IMR-90 (cell line): ENCODE measurements at regions not wholly inside any gene's neighbourhood (a gene's known extent, or its start where the extent isn't known, plus 50 kb on each side); places are given as distances from the start of the nearest gene placed in this dataset.

Experiments used
- ATAC-seq: fragments of 200-7000 bp; cut with Tn5 transposase; 2 replicates; pipeline ENCODE4 v1.9.1; 2020; ENCODE audit warnings: low read depth, mild to moderate bottlenecking, moderate library complexity
- BruUV-seq: library from RNA; stranded (reverse); fragments of 400-500 nt; replicated peaks from 2 replicates; lab custom pipeline; 2021; lab: Mats Ljungman, UMichigan
- CTCF ChIA-PET: fragments of 300-600 bp; formaldehyde crosslinking; extraction: SDS; loops from one replicate; lab custom pipeline; 2021; ENCODE audit warnings: antibody characterized with exemption; lab: Yijun Ruan, JAX
- POLR2A ChIA-PET: fragments of 300-600 bp; sonication (Branson Sonifier 250); formaldehyde crosslinking; loops from one replicate; lab custom pipeline; 2022; ENCODE audit warnings: antibody characterized with exemption; ENCODE audit not compliant: unreplicated experiment; lab: Charles Lee
- DNase-seq: peaks from one replicate; pipeline ENCODE4 v3.0.0; 2013
- H2AFZ ChIP-seq: replicated peaks from 2 replicates; pipeline ENCODE3; 2013; ENCODE audit warnings: low read length, mild to moderate bottlenecking; ENCODE audit not compliant: poor library complexity
- H2AK5ac ChIP-seq: 2 replicates; pipeline ENCODE4 v1.6.1; 2013; ENCODE audit warnings: low read depth, low read length, inconsistent platforms
- H2AK9ac ChIP-seq: replicated peaks from 2 replicates; pipeline ENCODE3; 2013; ENCODE audit warnings: mild to moderate bottlenecking, low read depth, low read length, moderate library complexity; ENCODE audit not compliant: poor library complexity
- H2BK120ac ChIP-seq: 2 replicates; pipeline ENCODE4 v1.6.1; 2013; ENCODE audit warnings: low read depth, low read length, inconsistent platforms
- H2BK15ac ChIP-seq: 3 replicates; pipeline ENCODE4 v1.6.1; 2013; ENCODE audit warnings: low read depth, low read length, inconsistent platforms
- H2BK20ac ChIP-seq: 2 replicates; pipeline ENCODE4 v1.6.1; 2013; ENCODE audit warnings: low read depth, mild to moderate bottlenecking, inconsistent platforms, low read length, moderate library complexity
- H2BK5ac ChIP-seq: 2 replicates; pipeline ENCODE4 v1.6.1; 2013; ENCODE audit warnings: mild to moderate bottlenecking, low read depth, low read length, inconsistent platforms; ENCODE audit not compliant: poor library complexity, severe bottlenecking
- H3K14ac ChIP-seq: replicated peaks from 2 replicates; pipeline ENCODE4 v1.6.1; 2013; ENCODE audit warnings: low read depth, low read length, inconsistent platforms
- H3K18ac ChIP-seq: 2 replicates; pipeline ENCODE4 v1.6.1; 2013; ENCODE audit warnings: low read depth, low read length, control low read depth
- H3K23ac ChIP-seq: 2 replicates; pipeline ENCODE4 v1.6.1; 2013; ENCODE audit warnings: low read depth, low read length, inconsistent platforms
- H3K27ac ChIP-seq: 2 replicates; pipeline ENCODE4 v1.5.1; 2013; ENCODE audit warnings: mild to moderate bottlenecking, control low read depth, low read length; ENCODE audit not compliant: insufficient read depth
- H3K27me3 ChIP-seq: 2 replicates; pipeline ENCODE4 v1.6.1; 2013; ENCODE audit warnings: low read length; ENCODE audit not compliant: control insufficient read depth, insufficient read depth
- H3K36me3 ChIP-seq: 2 replicates; pipeline ENCODE4 v1.6.1; 2013; ENCODE audit warnings: low read length, mixed read lengths; ENCODE audit not compliant: control insufficient read depth, insufficient read depth
- H3K4ac ChIP-seq: 2 replicates; pipeline ENCODE4 v1.6.1; 2013; ENCODE audit warnings: low read depth, low read length, inconsistent platforms
- H3K4me1 ChIP-seq: 2 replicates; pipeline ENCODE4 v1.6.1; 2013; ENCODE audit warnings: low read length, mixed read lengths; ENCODE audit not compliant: control insufficient read depth, insufficient read depth
- H3K4me2 ChIP-seq: 2 replicates; pipeline ENCODE4 v1.6.1; 2013; ENCODE audit warnings: low read depth, mild to moderate bottlenecking, control low read depth, low read length, moderate library complexity
- H3K4me3 ChIP-seq: 2 replicates; pipeline ENCODE4 v1.5.1; 2013; ENCODE audit warnings: low read depth, mild to moderate bottlenecking, control low read depth, low read length, moderate library complexity; ENCODE audit not compliant: insufficient read depth
- H3K56ac ChIP-seq: 2 replicates; pipeline ENCODE4 v1.6.1; 2013; ENCODE audit warnings: low read length, inconsistent platforms; ENCODE audit not compliant: insufficient read depth; ENCODE audit errors: extremely low read depth
- H3K79me1 ChIP-seq, 2 experiments: 2 replicates each; pipeline ENCODE4 v1.6.1; 2013; ENCODE audit warnings: low read length in 2 of 2, inconsistent platforms in 1 of 2, low read depth in 1 of 2
- H3K9ac ChIP-seq: 2 replicates; pipeline ENCODE4 v1.6.1; 2013; ENCODE audit warnings: low read depth, low read length, control low read depth
- H3K9me1 ChIP-seq: 2 replicates; pipeline ENCODE4 v1.6.1; 2013; ENCODE audit warnings: low read length, inconsistent platforms; ENCODE audit not compliant: insufficient read depth
- H3K9me3 ChIP-seq: 2 replicates; pipeline ENCODE4 v1.6.1; 2013; ENCODE audit warnings: low read length; ENCODE audit not compliant: control insufficient read depth, insufficient read depth
- H4K20me1 ChIP-seq: 2 replicates; pipeline ENCODE4 v1.6.1; 2013; ENCODE audit warnings: low read length, inconsistent platforms; ENCODE audit not compliant: insufficient read depth
- H4K5ac ChIP-seq: 2 replicates; pipeline ENCODE4 v1.6.1; 2013; ENCODE audit warnings: mild to moderate bottlenecking, low read depth, low read length, control low read depth
- H4K8ac ChIP-seq, 2 experiments: 2 replicates each; pipeline ENCODE4 v1.6.1; 2013; ENCODE audit warnings: low read depth in 2 of 2, low read length in 2 of 2, control low read depth in 1 of 2, inconsistent platforms in 1 of 2
- H4K91ac ChIP-seq: 2 replicates; pipeline ENCODE4 v1.6.1; 2013; ENCODE audit warnings: low read depth, low read length, inconsistent platforms; ENCODE audit not compliant: insufficient read depth
- BHLHE40 ChIP-seq: fragments of 150-350 bp; IDR thresholded peaks from 2 replicates; pipeline ENCODE4 v1.6.1; 2016; ENCODE audit warnings: mild to moderate bottlenecking, low read depth, low read length
- CEBPB ChIP-seq: IDR thresholded peaks from 2 replicates; pipeline ENCODE4 v1.6.1; 2012; ENCODE audit warnings: low read depth, low read length, improper control_type of control experiment
- CHD1 ChIP-seq: IDR thresholded peaks from 2 replicates; pipeline ENCODE4 v1.6.1; 2012; ENCODE audit warnings: low read depth, low read length, improper control_type of control experiment
- ELK1 ChIP-seq: fragments of 150-350 bp; IDR thresholded peaks from 2 replicates; pipeline ENCODE4 v1.6.1; 2016; ENCODE audit warnings: low read depth, mild to moderate bottlenecking, low read length, moderate library complexity, borderline replicate concordance
- FOS ChIP-seq: fragments of 150-350 bp; IDR thresholded peaks from 2 replicates; pipeline ENCODE4 v1.6.1; 2016; ENCODE audit warnings: low read depth, low read length
- MAFK ChIP-seq: IDR thresholded peaks from 2 replicates; pipeline ENCODE4 v1.6.1; 2012; ENCODE audit warnings: low read depth, low read length, improper control_type of control experiment
- MXI1 ChIP-seq: IDR thresholded peaks from 2 replicates; pipeline ENCODE4 v1.6.1; 2012; ENCODE audit warnings: low read depth, mild to moderate bottlenecking, low read length, moderate library complexity, borderline replicate concordance
- NFE2L2 ChIP-seq: fragments of 150-350 bp; IDR thresholded peaks from 2 replicates; pipeline ENCODE4 v1.6.1; 2016; ENCODE audit warnings: low read depth, mild to moderate bottlenecking, low read length
- POLR2A ChIP-seq: IDR thresholded peaks from 2 replicates; pipeline ENCODE4 v1.6.1; 2012; ENCODE audit warnings: mild to moderate bottlenecking, low read depth, low read length
- RAD21 ChIP-seq: IDR thresholded peaks from 2 replicates; pipeline ENCODE4 v1.6.1; 2012; ENCODE audit warnings: low read length, improper control_type of control experiment
- RCOR1 ChIP-seq: IDR thresholded peaks from 2 replicates; pipeline ENCODE4 v1.6.1; 2012; ENCODE audit warnings: mild to moderate bottlenecking, low read length, improper control_type of control experiment; ENCODE audit not compliant: insufficient replicate concordance
- RFX5 ChIP-seq: IDR thresholded peaks from 2 replicates; pipeline ENCODE4 v1.8.0; 2012; ENCODE audit warnings: low read depth, mild to moderate bottlenecking, low read length, moderate library complexity
- SMC3 ChIP-seq: fragments of 150-350 bp; IDR thresholded peaks from 2 replicates; pipeline ENCODE4 v1.6.1; 2016; ENCODE audit warnings: low read depth, mild to moderate bottlenecking, antibody characterized with exemption, low read length, moderate library complexity
- WGBS, 2 experiments: methylation state at CpG; one replicate each; pipeline versions ENCODE4 v1.1.5 to v1.1.7; 2013; ENCODE audit warnings: missing lambda C conversion rate in 2 of 2; ENCODE audit not compliant: insufficient read length in 1 of 2; ENCODE audit errors: extremely low coverage in 2 of 2; 5-methylcytosine and 5-hydroxymethylcytosine counted together
- dilution Hi-C: fragments of 300-500 bp; cut with HindIII; formaldehyde crosslinking; loops from one replicate; pipeline ENCODE4 v1.14.3; 2018; ENCODE audit warnings: low sequenced_read_pairs; ENCODE audit not compliant: unreplicated experiment
- in situ Hi-C: fragments of 300-500 bp; cut with MboI; formaldehyde crosslinking; loops from 3 replicates; pipeline ENCODE4 v1.14.3; 2019; ENCODE audit warnings: low sequenced_read_pairs, inconsistent platforms, mixed read lengths
- intact Hi-C: fragments of 100-400 bp; cut with micrococcal nuclease; formaldehyde crosslinking; loops from 2 replicates; pipeline ENCODE4 v1.10.0; 2022
- TF ChIP-seq, protein P1 (sequence below): conservative IDR thresholded peaks from 2 replicates; pipeline ENCODE4 v1.5.1; 2012; ENCODE audit warnings: mild to moderate bottlenecking, low read depth, low read length, improper control_type of control experiment
- TF ChIP-seq, protein P2 (sequence below): fragments of 150-350 bp; IDR thresholded peaks from 2 replicates; pipeline ENCODE4 v1.6.1; 2017; ENCODE audit warnings: mild to moderate bottlenecking, antibody characterized with exemption, low read length, low read depth

- DNase-seq (no peak), ATAC-seq (no peak)
- no CpG with 5 or more reads among the region's 2 CpGs for WGBS, 2 experiments
- no peak overlapping the region for H2BK20ac ChIP-seq
- H3K4ac ChIP-seq, result no peak overlapping the region
- H4K91ac ChIP-seq, result no peak overlapping the region
- no peak overlapping the region for H2AK9ac ChIP-seq
- H4K5ac ChIP-seq, result no peak overlapping the region
- H3K36me3 ChIP-seq, result no peaks in the 10 kb centered on the region
- H3K14ac ChIP-seq, result no peak overlapping the region
- H2BK120ac ChIP-seq, result no peak overlapping the region
- H3K4me2 ChIP-seq, result no peak overlapping the region
- H3K56ac ChIP-seq, result no peak overlapping the region
- H3K23ac ChIP-seq, result no peak overlapping the region
- BruUV-seq, result no TSS peak
- intact Hi-C loops, result no loop called here
- no peaks in the 10 kb centered on the region for H3K27me3 ChIP-seq
- H3K9me3 ChIP-seq, result no peaks in the 10 kb centered on the region
- no peaks in the 10 kb centered on the region for H3K9me1 ChIP-seq
- no peak overlapping the region for H2AK5ac ChIP-seq
- H3K79me1 ChIP-seq, result no peaks in the 10 kb centered on the region
- no peak overlapping the region for H3K27ac ChIP-seq
- dilution Hi-C loops, result no loop called here
- no peak overlapping the region for H2AFZ ChIP-seq
- no peak overlapping the region for H3K18ac ChIP-seq
- TF ChIP-seq BHLHE40, result no peak
- TF ChIP-seq, protein P1, sequence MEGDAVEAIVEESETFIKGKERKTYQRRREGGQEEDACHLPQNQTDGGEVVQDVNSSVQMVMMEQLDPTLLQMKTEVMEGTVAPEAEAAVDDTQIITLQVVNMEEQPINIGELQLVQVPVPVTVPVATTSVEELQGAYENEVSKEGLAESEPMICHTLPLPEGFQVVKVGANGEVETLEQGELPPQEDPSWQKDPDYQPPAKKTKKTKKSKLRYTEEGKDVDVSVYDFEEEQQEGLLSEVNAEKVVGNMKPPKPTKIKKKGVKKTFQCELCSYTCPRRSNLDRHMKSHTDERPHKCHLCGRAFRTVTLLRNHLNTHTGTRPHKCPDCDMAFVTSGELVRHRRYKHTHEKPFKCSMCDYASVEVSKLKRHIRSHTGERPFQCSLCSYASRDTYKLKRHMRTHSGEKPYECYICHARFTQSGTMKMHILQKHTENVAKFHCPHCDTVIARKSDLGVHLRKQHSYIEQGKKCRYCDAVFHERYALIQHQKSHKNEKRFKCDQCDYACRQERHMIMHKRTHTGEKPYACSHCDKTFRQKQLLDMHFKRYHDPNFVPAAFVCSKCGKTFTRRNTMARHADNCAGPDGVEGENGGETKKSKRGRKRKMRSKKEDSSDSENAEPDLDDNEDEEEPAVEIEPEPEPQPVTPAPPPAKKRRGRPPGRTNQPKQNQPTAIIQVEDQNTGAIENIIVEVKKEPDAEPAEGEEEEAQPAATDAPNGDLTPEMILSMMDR, result no peak
- no peak for TF ChIP-seq MXI1
- no peak for TF ChIP-seq SMC3
- TF ChIP-seq ELK1, result no peak
- TF ChIP-seq FOS, result no peak
- TF ChIP-seq POLR2A, result no peak
- TF ChIP-seq, protein P2, sequence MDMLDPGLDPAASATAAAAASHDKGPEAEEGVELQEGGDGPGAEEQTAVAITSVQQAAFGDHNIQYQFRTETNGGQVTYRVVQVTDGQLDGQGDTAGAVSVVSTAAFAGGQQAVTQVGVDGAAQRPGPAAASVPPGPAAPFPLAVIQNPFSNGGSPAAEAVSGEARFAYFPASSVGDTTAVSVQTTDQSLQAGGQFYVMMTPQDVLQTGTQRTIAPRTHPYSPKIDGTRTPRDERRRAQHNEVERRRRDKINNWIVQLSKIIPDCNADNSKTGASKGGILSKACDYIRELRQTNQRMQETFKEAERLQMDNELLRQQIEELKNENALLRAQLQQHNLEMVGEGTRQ, result no peak
- no peak for TF ChIP-seq NFE2L2
- TF ChIP-seq RCOR1, result no peak
- no peak for TF ChIP-seq RAD21
- no peak for TF ChIP-seq RFX5
- TF ChIP-seq CHD1, result no peak
- TF ChIP-seq CEBPB, result no peak
- TF ChIP-seq MAFK, result no peak
- H2BK5ac ChIP-seq, result no peak overlapping the region
- H4K20me1 ChIP-seq, result no peaks in the 10 kb centered on the region
- in situ Hi-C loops, result no loop called here
- POLR2A ChIA-PET, result no interaction called here
- no peak overlapping the region for H3K9ac ChIP-seq
- H2BK15ac ChIP-seq, result no peak overlapping the region
- H4K8ac ChIP-seq, result no peak overlapping the region
- CTCF ChIA-PET, result no interaction called here
- H3K4me1 ChIP-seq, result no peaks in the 10 kb centered on the region
- H3K4me3 ChIP-seq, result no peak overlapping the region
Observed at GRCh38 chr11:25198704-25199103, 701.9 kb downstream of the LUZP2 start.
